ENCODE measurements at regions not wholly inside any gene's neighbourhood (a gene's known extent, or its start where the extent isn't known, plus 50 kb on each side); places are given as distances from the start of the nearest gene placed in this dataset.
"Not testable (repeated sequence)": the region's sequence is repeated elsewhere in the genome, so short reads cannot be mapped to it uniquely, and the experiment has no call there.

DNA sequence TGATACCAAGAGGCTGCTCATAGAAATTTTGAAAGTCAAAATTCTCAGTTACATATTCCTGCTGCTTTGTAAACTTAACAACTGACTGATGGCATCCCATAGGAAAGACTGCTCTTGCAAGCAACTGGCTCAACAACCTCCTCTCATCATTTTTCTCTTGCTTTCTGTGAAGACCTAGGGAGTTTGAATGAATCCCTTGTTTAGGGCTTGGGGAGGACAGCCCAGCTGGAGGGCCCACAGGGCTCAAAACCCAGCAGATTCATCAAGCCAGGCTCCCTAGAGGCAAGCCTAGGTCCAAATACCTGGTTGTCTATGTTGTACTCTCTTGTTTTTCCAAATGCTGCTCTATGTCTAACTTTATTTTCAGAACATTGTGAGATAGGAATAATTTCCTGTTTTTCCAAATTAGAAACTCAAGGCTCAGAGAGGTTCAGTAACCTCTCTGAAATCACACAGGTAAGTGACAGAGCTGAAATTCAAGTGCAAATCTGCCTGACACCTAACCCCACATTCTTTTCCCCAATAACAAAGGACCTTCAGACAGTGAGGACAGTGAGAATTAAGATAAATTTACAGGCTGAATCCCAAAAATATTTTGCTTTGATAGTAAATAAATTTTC lies 558.9 kb upstream of the KLF4 start:
- no peak for DNase-seq

DNA sequence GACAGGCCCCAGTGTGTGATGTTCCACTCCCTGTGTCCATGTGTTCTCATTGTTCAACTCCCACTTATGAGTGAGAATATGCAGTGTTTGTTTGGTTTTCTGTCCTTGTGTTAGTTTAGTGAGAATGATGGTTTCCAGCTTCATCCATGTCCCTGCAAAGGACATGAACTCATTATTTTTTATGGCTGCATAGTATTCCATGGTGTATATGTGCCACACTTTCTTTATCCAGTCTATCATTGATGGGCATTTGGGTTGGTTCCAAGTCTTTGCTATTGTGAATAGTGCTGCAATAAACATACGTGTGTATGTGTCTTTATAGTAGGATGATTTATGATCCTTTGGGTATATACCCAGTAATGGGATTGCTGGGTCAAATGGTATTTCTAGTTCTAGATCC lies 558.2 kb upstream of the KLF4 start:
- DNase-seq, result not testable (repeated sequence)

DNA sequence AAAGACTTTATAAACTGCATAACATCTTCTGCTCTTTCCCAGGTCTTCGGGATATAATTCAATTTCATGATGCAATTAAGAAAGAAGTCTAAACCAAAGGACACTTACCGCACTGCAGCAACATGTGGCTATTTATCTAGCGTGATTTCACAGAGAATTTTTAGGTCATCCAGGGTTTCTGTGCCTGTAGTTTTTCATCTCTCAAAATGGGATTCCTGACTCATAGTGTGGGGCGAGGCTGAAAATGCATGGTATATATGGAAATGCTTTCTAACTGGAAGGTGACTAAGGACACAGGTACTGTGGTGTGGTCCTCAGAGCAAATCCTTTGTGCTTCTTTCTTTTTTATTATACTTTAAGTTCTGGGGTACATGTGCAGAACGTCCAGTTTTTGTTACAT lies 557.7 kb upstream of the KLF4 start:
- DNase-seq, result no peak

DNA sequence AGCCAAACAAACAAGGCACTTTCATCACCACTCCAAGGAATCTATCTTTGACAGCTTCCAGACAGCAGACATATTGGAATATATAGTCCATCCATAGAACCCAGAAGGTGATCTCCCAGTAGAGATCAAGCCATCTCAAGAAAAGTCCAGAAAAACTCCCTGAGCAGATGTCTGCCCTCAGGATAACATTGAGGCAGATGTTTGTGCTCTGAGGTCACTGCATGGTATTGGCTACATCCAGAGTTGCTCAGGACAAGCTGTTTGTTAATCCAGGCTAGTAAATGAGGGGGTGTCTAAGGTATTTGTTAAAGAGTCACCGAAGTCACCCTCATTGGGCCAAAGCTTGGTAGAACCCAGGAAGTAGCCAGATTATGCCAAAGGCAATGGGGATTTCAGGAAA lies 556.3 kb upstream of the KLF4 start:
- DNase-seq, result no peak

DNA sequence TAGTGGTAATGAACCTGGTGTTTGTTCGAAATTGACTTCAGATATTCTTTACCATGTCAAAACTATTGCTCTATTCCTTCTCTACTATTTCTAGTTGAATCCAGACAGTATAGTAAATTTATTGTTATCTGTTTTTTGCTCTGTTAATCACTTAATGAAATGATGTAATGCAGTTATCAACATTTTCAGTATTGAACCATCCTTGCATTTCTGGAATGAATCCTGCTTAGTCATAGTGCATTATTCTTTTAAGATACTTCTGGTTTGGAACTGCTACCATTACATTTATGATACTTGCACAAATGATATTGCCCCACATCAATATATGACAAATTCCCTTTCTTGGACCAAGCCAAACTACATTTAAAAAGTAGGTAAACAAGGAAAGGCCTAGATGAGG lies 554.0 kb upstream of the KLF4 start:
- DNase-seq, result no peak

DNA sequence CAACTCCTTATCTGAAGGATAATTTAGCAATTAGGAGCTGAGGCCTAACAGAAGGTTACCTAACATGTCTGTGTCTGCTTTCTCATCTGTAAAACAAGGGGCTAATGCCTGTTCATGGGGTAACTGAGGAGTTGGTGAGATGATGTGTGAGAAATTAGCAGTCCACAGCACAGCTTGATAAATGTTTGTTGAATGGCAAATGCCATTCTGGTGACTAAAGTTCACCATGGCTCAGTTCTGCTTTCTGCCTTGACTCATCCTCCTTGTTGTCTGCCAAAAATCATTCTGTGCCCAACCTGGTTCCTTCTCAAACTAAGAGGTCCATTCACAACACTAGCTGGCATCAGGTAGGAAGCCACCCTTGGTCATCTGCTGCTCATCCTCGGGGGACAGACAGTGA lies 552.0 kb upstream of the KLF4 start:
- DNase-seq, result peak in 1 of 2 donors; percentile 2

DNA sequence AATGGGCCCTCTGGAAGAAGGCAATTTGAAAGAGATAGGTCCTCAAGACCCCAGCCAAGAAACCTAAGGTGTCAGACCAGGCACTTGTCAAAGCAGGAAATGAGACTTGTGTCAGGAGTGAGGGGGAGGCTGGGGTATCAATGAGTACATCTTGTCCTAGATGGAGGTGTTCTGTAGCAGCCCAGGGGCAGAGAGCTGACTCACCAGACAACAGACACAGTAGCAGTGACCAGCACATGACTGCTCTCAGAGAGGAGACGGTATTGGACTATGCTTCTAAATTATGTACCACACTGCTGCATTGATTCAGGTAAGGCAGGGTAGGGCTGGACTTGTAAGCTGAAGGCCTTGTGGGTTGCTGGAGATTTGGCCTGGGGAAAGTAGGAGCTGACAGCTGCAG lies 551.2 kb upstream of the KLF4 start:
- DNase-seq, result no peak

DNA sequence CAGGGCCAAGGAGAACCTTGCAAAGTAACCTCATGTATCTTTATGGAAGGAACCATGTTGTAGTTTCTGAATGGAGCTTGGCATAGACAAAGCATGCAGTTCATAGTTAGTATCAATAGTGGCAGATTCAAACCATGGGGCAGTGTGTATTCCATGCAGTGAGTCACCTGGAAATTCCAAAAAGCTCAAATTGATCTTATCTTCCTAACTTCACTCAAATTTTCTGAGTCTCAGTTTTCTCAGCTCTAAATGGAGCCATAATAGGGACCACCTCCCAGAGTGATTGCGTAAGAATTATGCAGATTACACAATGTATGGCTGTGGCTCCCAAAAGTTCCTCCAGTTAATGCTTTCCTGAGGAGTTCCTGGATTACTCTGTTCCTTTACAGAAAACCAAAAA lies 549.9 kb upstream of the KLF4 start:
- no peak for DNase-seq

DNA sequence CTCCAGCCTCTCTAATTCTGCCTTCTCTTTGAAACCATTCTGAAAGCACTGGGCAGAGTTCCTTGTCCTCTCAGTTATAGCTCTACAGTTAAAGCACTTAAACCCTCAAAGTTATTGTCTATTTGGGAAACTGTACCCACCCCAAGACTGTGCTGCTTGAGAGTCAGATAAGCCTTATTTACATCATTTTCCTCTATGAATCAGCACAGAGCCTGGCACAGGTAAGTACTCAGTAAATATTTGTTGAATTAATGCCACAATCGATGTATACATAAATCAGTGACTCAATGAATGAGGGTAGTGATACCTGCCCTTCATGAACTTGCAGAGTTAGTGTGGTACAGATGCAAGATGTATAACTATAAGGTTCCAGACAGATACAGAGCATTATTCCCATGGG lies 549.4 kb upstream of the KLF4 start:
- DNase-seq, result no peak

DNA sequence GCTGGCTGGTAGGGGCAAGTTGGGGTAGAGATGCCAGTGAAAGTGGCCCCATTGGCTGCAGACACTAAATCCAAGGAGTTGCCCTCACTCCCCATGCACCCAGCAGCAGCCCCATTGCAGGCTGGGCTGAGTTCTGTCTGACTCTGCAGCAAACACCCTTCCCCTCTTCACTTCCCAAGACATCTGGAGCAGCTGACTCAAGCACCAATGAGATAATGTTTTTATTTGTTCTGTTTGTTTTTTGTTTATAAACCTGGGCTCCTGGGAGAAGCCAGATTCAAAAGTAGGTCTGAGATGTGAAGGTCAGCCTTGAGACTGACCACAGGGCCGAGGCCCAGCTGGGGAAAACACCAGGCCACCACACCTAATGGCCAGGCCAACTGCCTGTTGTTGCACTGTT lies 545.9 kb upstream of the KLF4 start:
- no peak for DNase-seq

DNA sequence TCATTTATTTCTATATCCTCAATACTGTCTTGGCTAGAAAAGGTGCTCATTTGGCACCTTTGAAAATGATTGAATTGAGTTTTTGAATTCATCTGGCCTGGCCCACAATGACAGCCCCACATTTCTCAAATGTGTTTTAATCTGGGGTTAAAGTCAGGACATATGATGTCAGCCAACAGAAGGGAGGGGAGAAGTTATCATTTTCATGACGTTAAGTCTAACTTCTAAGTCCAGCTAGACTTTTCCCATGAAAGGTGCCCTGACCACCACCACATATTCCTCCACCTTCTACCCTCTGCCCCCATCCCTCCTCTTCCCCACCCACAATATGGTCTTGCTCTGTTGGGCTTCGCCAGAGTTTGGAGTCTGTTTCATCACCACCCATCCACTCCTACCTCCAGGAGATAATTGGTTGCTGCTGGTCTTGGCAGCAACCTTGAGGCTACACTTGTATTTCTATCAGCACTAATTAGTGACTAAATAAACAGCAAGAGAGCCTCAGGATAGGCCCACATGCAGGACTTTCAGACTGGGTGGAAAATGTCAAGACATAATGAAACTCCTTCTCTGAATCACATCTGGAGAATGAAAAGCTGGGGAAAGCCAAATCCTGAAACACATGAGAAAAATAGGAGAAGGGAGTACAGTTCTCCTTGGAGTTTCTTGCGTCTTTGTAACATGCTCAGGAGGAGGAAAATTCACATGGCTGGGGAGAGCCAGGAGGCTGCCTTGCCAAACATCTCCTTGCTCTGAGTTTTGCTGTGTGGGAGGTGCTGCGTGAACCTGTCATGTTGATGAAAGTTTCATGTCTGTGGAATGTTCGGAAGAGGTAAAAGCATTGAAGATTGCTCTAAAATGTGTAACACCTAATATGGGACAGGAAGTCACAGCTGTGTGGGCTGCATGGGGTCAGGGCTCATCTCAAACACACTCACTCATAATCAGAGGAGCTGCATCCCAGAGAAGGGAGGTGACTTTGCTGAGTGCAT lies 544.7 kb upstream of the KLF4 start:
- no peak for DNase-seq

DNA sequence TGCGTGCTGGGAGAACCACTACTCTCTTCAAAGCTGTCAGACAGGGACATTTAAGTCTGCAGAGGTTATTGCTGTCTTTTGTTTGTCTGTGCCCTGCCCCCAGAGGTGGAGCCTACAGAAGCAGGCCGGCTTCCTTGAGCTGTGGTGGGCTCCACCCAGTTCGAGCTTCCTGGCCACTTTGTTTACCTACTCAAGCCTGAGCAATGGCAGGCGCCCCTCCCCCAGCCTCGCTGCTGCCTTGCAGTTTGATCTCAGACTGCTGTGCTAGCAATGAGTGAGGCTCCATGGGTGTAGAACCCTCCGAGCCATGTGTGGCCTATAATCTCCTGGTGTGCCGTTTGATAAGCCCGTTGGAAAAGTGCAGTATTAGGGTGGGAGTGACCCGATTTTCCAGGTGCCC lies 542.5 kb upstream of the KLF4 start:
- DNase-seq, result not testable (repeated sequence)

DNA sequence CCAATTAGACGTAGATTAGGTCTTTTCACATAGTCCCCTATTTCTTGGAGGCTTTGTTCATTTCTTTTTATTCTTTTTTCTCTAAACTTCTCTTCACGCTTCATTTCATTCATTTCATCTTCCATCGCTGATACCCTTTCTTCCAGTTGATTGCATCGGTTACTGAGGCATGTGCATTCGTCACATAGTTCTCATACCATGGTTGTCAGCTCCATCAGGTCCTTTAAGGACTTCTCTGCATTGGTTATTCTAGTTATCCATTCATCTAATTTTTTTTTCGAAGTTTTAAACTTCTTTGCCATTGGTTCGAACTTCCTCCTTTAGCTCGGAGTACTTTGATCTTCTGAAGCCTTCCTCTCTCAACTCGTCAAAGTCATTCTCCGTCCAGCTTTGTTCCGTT lies 541.7 kb upstream of the KLF4 start:
- not testable (repeated sequence) for DNase-seq

DNA sequence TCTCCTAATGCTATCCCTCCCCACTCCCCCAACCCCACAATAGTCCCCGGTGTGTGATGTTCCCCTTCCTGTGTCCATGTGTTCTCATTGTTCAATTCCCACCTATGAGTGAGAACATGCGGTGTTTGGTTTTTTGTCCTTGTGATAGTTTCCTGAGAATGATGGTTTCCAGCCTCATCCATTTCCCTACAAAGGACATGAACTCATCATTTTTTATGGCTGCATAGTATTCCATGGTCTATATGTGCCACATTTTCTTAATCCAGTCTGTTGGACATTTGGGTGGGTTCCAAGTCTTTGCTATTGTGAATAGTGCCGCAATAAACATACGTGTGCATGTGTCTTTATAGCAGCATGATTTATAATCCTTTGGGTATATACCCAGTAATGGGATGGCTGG lies 537.1 kb upstream of the KLF4 start:
- DNase-seq, result not testable (repeated sequence)

DNA sequence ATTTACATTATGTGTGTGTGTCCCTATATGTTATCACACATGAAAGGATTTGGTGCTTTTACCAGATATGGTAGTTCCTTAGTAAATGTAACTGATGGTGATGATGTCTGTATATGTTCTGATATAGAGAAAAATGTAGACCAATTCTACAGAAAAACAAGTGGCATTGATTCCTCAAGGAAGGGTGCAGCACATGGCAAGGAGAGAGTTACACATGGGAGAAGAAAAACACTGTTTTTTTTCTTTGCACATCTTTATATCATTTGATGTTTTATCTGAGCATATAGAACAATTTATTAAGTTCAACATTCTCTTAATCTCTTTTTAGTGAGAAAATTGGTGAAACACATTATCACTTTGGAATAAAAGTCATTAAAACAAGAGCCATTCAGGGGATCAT lies 535.0 kb upstream of the KLF4 start:
- DNase-seq, result no peak

DNA sequence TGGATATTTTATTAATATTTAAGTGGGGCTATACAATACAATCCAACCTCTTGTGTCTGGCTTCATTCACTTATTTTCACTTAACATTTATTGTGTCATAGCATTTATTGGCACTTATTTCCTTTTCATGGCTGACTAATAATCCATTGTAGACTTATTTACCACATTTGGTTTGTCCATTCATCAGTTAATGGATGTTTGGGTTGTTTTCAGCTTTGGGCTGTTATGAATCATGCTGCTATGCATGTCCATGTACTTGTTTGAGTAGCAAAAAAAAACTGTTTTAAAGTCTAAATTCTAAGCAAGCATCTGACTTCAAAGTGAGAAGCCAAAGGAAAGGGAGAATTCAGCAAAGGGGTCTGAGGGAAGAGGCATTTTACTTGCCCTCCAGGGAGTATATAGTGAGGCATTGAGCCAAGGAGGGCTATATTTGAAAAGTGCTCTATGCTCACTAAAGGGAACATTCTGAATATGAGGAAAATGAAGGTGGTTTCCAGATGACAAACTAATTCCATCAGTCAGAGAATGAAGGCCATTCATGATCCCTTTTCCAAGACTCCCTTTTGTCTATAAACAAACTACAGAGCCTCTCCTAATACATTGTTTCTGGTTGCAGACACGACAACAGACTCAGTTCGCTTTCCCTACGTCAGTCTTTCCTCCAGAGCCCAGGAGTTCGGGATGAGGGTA lies 532.8 kb upstream of the KLF4 start:
- no peak for DNase-seq

DNA sequence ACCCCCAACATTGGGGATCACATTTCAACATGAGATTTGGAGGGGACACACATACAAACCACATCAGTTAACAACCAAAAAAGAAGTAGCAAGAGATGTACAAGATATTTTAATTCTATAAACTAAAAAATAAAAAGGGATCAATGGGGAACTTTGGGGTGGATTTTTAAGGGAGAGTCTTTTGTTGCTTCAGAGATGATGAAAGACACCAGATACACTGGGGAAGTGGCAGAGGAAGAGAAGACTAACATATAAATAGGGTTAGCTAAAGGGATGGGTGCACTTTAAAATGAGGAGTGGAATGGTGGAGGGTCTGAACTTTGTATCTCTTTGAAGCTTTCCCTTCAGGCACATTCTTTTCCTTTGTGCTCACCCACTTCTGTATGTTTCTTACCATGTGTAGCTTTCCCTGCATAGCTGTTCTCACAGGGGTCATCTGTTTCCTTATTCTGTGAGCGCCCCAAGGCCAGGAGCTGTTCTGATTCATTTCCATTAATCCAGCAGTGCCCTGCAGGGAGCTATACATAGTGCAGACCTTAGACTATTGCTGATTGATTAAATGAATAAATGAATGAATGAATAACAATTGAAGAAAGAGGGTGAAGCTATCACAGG lies 531.6 kb upstream of the KLF4 start:
- no peak for DNase-seq

DNA sequence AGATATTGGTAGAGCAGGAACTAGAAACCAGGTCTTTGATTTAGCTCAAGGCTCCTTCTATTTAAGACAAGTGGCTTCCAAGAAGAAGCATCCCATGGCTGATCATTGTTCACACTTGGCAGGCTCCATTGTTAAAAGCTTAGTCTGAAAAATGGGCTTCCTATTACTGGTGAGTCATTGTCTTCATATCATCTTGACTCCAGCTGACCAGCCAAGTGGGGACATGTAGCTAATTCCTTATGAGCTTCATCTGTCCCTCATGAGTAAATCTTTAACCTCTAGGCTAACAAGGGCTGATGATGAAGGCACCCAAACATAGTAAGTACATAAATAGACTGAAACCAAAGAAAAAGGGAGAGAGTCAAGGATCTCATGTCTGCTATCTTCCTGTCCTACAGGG lies 530.3 kb upstream of the KLF4 start:
- no peak for DNase-seq

DNA sequence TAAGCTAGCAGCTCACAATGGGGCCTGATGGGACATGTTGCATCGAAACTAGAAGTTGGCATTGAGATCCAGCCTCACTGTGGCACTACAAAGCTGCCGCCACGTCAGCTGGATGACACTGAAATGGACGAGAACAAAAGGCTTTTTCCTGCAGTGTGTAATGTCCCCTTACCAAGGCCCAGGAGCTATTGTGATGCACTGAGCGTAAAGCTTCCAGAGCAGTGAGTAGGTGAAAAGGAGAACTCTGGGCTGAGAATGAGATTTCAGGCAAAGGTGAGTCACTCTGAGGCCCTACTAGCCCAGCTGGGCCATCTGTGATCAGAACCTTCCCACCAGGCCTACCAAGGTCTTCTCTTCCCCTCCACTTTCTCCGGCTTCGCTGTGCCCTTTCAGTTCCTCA lies 528.1 kb upstream of the KLF4 start:
- no peak for DNase-seq

DNA sequence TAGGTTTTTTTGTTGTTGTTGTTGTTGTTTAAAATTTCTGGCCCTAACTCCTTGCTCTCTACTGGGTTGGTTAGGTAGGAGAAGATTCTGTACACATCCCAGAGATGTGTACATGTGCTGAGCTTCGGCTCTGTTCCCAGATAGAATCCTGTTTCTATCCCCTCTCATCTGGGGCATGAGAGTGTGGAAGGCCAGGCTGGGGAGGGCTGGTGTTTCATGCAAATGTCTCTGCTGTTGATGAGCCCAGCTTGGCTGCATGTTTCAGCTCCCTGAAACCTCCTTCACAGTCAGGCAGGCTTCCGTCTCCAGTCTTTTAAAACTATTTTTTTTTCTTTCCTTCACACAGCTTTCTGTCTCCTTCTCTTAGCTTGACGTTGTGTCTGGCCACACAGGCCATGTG lies 526.9 kb upstream of the KLF4 start:
- DNase-seq, result no peak

DNA sequence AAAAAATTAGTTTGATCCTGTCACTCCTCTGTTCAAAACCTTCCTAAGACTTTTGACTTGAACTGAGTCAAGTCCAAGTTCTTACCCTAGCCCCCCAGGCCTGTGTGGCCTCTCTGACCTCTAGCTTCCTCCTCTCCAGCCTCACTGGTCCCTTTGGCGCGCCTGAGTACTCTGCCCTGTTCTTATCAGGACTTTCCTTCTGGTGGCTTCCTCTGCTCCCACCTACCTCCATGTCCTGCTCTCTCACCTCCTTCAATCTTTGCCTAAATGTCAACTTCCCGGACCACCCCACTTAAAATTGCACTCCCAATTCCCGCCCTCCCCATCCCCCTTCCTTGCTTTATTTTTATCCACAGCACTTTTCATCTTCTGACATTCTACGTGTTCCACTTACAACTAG lies 526.1 kb upstream of the KLF4 start:
- DNase-seq, result no peak

DNA sequence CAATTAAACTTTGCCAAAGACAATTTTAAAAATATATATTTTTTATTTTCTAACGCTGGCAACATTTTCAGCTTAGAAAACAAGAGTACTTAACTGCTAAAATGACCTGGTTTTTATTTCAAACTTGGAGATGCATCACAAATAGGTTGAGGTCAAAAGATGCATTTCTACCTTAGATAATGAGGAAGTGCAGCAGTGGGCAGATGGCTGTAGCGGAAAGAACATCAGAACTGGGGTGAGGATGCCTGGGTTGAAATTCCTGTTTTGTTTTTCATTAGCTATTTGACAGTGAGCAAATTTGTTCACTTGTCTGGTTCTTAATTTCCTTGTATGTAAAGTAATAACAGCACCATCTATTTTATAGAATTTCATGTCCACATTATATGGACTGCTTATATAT lies 524.8 kb upstream of the KLF4 start:
- no peak for DNase-seq

DNA sequence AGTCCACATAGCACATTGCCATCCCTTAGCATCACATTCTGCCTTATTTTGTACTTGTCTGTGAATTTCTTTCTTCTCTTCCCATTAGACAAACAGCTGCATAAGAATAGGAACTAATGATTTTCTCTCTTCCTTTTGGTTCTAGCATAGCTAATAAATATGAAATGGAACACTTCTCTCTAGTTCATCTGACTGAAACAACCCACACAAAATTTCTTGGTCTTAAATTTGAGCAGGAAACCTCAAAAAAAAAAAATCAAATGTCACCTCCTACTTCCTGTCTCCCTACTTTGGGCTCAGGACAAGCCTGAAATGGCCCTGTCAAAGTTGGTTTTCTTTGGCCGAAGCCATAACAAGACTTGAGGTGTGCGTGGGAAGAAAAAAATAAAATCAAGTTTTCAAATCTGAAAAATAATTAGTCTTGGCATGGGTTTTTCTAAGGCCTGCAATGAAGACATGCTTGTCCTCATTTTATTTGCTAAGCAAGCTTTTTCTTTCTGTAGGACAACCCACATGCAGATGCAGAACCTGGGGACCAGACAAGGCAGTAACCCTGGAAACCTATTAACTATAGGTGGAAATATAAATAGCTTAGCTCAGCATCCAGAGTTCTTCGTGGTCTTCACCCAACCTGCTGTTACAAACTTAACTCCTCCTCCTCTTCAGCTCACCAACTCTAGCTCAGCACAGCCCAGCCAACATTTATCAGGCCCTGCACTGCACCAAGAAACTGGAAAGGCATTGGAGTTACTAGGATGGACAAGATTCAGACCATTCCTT lies 523.5 kb upstream of the KLF4 start:
- DNase-seq, result no peak

All from CD4-positive, alpha-beta T cell treated with Interleukin-1 beta for 1 hour (primary cell).